ENCODE measurements at regions not wholly inside any gene's neighbourhood (a gene's known extent, or its start where the extent isn't known, plus 50 kb on each side); places are given as distances from the start of the nearest gene placed in this dataset.

DNA sequence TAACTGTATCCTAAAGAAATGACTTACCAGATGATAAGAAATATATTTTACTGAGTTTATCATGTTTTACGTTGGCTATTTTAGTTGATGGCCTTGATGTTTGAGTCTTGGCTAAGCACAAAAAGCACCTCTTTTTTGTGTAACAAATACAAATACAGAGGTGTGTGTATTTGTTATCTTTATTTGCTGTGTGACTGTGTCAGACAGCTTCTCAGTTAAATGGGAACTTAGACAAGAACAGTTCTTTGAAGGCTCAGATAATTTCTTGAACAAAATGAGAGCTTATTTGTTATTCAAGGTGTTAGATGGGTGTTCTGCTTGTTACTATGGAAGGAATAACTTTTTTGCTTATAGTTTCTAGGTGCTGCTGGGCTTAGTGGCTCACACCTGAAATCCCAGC is 95.4 kb downstream of the RPS12 start:
- H3K4me3 ChIP-seq (replicated peaks in 1 of 3; ENCODE audit: insufficient read depth in 1 of 3, low read depth in 1 of 3, low read length in 3 of 3): no peak overlapping the region
- no peaks in the 10 kb centered on the region for H3K27me3 ChIP-seq (ENCODE audit: control insufficient read depth in 2 of 2, insufficient read depth in 2 of 2, low read length in 2 of 2)
- H3K9me3 ChIP-seq (replicated peaks; ENCODE audit: control insufficient read depth, insufficient read depth, low read length): no peaks in the 10 kb centered on the region
- H3K27ac ChIP-seq (ENCODE audit: insufficient read depth, low read depth, low read length): no peak overlapping the region
- H4K20me1 ChIP-seq (replicated peaks; ENCODE audit: control insufficient read depth, extremely low read depth, insufficient read depth, low read length): no peaks in the 10 kb centered on the region
- no peak overlapping the region for H2AFZ ChIP-seq (ENCODE audit: low read depth, low read length)
- no peak for FAIRE-seq
- no TSS peak for BruUV-seq (replicated peaks)
- intact Hi-C loops (cut with micrococcal nuclease) (no loop called here), dilution Hi-C loops (cut with MboI; ENCODE audit: extremely low pct_ligation_motif_present, low sequenced_read_pairs) (no loop called here)
- no peaks in the 10 kb centered on the region for H3K4me1 ChIP-seq (ENCODE audit: control insufficient read depth, extremely low read depth, insufficient read depth, low read length)
- H3K79me2 ChIP-seq (ENCODE audit: control insufficient read depth, insufficient read depth, low read length): no peaks in the 10 kb centered on the region
- ChIA-PET CTCF (no interaction called here), POLR2A (no interaction called here)
- H3K9ac ChIP-seq (replicated peaks; ENCODE audit: extremely low read depth, insufficient read depth, low read length): no peak overlapping the region
- no peaks in the 10 kb centered on the region for H3K9me1 ChIP-seq (replicated peaks; ENCODE audit: control insufficient read depth, extremely low read depth, insufficient read depth, low read length)
- H3K36me3 ChIP-seq (ENCODE audit: control insufficient read depth in 2 of 2, extremely low read depth in 1 of 2, insufficient read depth in 2 of 2, low read length in 2 of 2): no peaks in the 10 kb centered on the region
- no peak overlapping the region for H3K4me2 ChIP-seq (ENCODE audit: insufficient read depth, low read length)
- TF ChIP-seq GATA2 (IDR thresholded peaks at IDR 0.05; ENCODE audit: insufficient read depth, insufficient read length, low read depth, low read length) (no peak), MYC (IDR thresholded peaks at IDR 0.05; ENCODE audit: low read depth, low read length) (no peak), POLR2AphosphoS5 (IDR thresholded peaks at IDR 0.05; ENCODE audit: insufficient read depth, low read depth, low read length) (no peak), JUN (IDR thresholded peaks at IDR 0.05; ENCODE audit: borderline replicate concordance, insufficient read depth, insufficient read length, low read depth) (no peak), EZH2 (IDR thresholded peaks at IDR 0.05; ENCODE audit: borderline replicate concordance, low read depth, low read length, severe bottlenecking) (no peak), POLR2A (IDR thresholded peaks at IDR 0.05; ENCODE audit: low read depth, low read length) (no peak), FOS (IDR thresholded peaks at IDR 0.05; ENCODE audit: borderline replicate concordance, insufficient read depth, low read length) (no peak)
- TF ChIP-seq, protein P1, sequence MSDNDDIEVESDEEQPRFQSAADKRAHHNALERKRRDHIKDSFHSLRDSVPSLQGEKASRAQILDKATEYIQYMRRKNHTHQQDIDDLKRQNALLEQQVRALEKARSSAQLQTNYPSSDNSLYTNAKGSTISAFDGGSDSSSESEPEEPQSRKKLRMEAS (IDR thresholded peaks at IDR 0.05; ENCODE audit: insufficient read depth, insufficient read length): no peak
- DNase-seq (ENCODE audit: low read depth, low spot score): no peak

DNA sequence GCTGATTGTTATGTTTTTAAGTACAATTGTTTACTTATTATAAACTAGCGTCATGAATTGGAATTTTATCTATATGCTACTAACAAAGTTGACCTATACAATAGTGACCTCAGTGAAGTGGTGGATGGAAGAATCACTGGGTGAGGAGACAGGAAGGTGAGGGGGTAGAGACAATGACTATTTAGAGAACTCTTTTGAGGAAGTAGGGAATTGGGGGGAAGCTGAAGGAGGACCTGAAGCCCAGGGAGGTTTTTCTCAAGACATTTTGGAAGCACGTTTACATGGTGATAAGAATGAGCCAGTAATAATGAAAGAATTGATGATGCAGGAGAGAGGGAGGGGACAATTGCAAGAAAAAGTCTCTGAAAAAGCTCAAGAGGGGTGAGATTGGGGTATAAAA is 96.4 kb downstream of the RPS12 start:
- ChIA-PET CTCF (no interaction called here), POLR2A (no interaction called here)
- intact Hi-C loops (cut with micrococcal nuclease): no loop called here
- no peak overlapping the region for H3K27ac ChIP-seq (ENCODE audit: insufficient read depth, low read depth, low read length)
- no peak overlapping the region for H2AFZ ChIP-seq (ENCODE audit: low read depth, low read length)
- no peaks in the 10 kb centered on the region for H3K79me2 ChIP-seq (ENCODE audit: control insufficient read depth, insufficient read depth, low read length)
- DNase-seq (ENCODE audit: low read depth, low spot score): no peak
- TF ChIP-seq, protein P2, sequence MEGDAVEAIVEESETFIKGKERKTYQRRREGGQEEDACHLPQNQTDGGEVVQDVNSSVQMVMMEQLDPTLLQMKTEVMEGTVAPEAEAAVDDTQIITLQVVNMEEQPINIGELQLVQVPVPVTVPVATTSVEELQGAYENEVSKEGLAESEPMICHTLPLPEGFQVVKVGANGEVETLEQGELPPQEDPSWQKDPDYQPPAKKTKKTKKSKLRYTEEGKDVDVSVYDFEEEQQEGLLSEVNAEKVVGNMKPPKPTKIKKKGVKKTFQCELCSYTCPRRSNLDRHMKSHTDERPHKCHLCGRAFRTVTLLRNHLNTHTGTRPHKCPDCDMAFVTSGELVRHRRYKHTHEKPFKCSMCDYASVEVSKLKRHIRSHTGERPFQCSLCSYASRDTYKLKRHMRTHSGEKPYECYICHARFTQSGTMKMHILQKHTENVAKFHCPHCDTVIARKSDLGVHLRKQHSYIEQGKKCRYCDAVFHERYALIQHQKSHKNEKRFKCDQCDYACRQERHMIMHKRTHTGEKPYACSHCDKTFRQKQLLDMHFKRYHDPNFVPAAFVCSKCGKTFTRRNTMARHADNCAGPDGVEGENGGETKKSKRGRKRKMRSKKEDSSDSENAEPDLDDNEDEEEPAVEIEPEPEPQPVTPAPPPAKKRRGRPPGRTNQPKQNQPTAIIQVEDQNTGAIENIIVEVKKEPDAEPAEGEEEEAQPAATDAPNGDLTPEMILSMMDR (IDR thresholded peaks at IDR 0.05; ENCODE audit: extremely low read depth in 1 of 2, insufficient read depth in 1 of 2, low read depth in 1 of 2, low read length in 2 of 2): no peak
- TF ChIP-seq MYC (IDR thresholded peaks at IDR 0.05; ENCODE audit: low read depth, low read length): no peak
- TF ChIP-seq JUN (IDR thresholded peaks at IDR 0.05; ENCODE audit: borderline replicate concordance, insufficient read depth, insufficient read length, low read depth): no peak
- BruUV-seq (replicated peaks): no TSS peak
- no peaks in the 10 kb centered on the region for H3K4me1 ChIP-seq (ENCODE audit: control insufficient read depth, extremely low read depth, insufficient read depth, low read length)
- dilution Hi-C loops (cut with MboI; ENCODE audit: extremely low pct_ligation_motif_present, low sequenced_read_pairs): no loop called here
- no peaks in the 10 kb centered on the region for H3K27me3 ChIP-seq (ENCODE audit: control insufficient read depth in 2 of 2, insufficient read depth in 2 of 2, low read length in 2 of 2)
- no peak overlapping the region for H3K4me3 ChIP-seq (replicated peaks in 1 of 3; ENCODE audit: insufficient read depth in 1 of 3, low read depth in 1 of 3, low read length in 3 of 3)
- H3K4me2 ChIP-seq (ENCODE audit: insufficient read depth, low read length): no peak overlapping the region
- H4K20me1 ChIP-seq (replicated peaks; ENCODE audit: control insufficient read depth, extremely low read depth, insufficient read depth, low read length): no peaks in the 10 kb centered on the region
- no peak overlapping the region for H3K9ac ChIP-seq (replicated peaks; ENCODE audit: extremely low read depth, insufficient read depth, low read length)
- H3K9me1 ChIP-seq (replicated peaks; ENCODE audit: control insufficient read depth, extremely low read depth, insufficient read depth, low read length): no peaks in the 10 kb centered on the region
- H3K36me3 ChIP-seq (ENCODE audit: control insufficient read depth in 2 of 2, extremely low read depth in 1 of 2, insufficient read depth in 2 of 2, low read length in 2 of 2): no peaks in the 10 kb centered on the region
- no peaks in the 10 kb centered on the region for H3K9me3 ChIP-seq (replicated peaks; ENCODE audit: control insufficient read depth, insufficient read depth, low read length)
- no peak for FAIRE-seq

Measured in endothelial cell of umbilical vein (primary cell).